Activated CD4-positive, alpha-beta memory T cell treated with anti-CD3 and anti-CD28 coated beads for 36 hours (primary cell): ENCODE measurements at regions not wholly inside any gene's neighbourhood (a gene's known extent, or its start where the extent isn't known, plus 50 kb on each side); places are given as distances from the start of the nearest gene placed in this dataset.

ENCODE experiments used
- CTCF ChIA-PET: fragments of 350-600 bp; sonication (Branson Sonifier 250); formaldehyde crosslinking; loops from one replicate; lab custom pipeline; 2021; ENCODE audit warnings: antibody characterized with exemption, inconsistent platforms; lab: Charles Lee
- POLR2A ChIA-PET: fragments of 350-600 bp; sonication (Branson Sonifier 250); formaldehyde crosslinking; loops from one replicate; lab custom pipeline; 2021; ENCODE audit warnings: antibody characterized with exemption; lab: Charles Lee
- DNase-seq: peaks from one replicate; pipeline ENCODE4 v3.0.0-alpha.2; 2020
- H3K27ac Mint-ChIP-seq: one replicate; pipeline ENCODE4 v1.8.0; 2021; ENCODE audit warnings: mixed read lengths
- H3K27me3 Mint-ChIP-seq: one replicate; pipeline ENCODE4 v1.8.0; 2021; ENCODE audit warnings: mixed read lengths
- H3K36me3 Mint-ChIP-seq: one replicate; pipeline ENCODE4 v1.8.0; 2021; ENCODE audit warnings: mixed read lengths
- H3K4me1 Mint-ChIP-seq: one replicate; pipeline ENCODE4 v1.8.0; 2021; ENCODE audit warnings: low read depth, mixed read lengths
- H3K4me3 Mint-ChIP-seq: one replicate; pipeline ENCODE4 v1.8.0; 2021; ENCODE audit warnings: mild to moderate bottlenecking, mixed read lengths
- H3K9me3 Mint-ChIP-seq: one replicate; pipeline ENCODE4 v1.8.0; 2021; ENCODE audit warnings: mixed read lengths
- intact Hi-C: fragments of 100-400 bp; cut with micrococcal nuclease; formaldehyde crosslinking; loops from one replicate; pipeline ENCODE4 v1.15.1; 2023

DNA sequence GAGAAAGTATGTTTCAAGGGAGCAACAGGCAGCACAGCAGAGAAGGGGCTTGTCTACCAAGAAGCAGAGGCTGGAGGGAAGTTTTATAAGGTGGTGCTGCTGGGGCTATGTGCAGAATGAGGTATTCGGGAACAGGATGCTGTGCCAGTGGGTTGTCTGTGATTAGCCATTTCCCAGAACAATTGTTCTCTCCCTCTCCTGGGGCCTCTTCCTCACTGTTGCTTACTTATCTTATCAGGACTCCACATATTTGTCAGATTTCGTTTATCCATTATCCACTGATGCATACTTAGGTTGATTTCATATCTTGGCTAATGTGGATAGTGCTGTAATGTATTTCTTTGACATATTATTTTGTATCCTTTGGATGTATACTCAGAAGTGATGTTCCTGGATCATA lies 195.1 kb upstream of the RTL1 start:
- peaks cover 13% of the 10 kb centered on the region for H3K27me3 Mint-ChIP-seq
- ChIA-PET CTCF (no interaction called here), POLR2A (no interaction called here)
- intact Hi-C loops: loop anchor here (5.0 kb wide), 1 partner anchor 361 kb away; no protein-coding TSS in a partner anchor
- H3K4me3 Mint-ChIP-seq: no peak overlapping the region
- DNase-seq: no peak
- no peaks in the 10 kb centered on the region for H3K4me1 Mint-ChIP-seq
- no peaks in the 10 kb centered on the region for H3K36me3 Mint-ChIP-seq
- no peak overlapping the region for H3K27ac Mint-ChIP-seq
- H3K9me3 Mint-ChIP-seq: peaks cover 3% of the 10 kb centered on the region

DNA sequence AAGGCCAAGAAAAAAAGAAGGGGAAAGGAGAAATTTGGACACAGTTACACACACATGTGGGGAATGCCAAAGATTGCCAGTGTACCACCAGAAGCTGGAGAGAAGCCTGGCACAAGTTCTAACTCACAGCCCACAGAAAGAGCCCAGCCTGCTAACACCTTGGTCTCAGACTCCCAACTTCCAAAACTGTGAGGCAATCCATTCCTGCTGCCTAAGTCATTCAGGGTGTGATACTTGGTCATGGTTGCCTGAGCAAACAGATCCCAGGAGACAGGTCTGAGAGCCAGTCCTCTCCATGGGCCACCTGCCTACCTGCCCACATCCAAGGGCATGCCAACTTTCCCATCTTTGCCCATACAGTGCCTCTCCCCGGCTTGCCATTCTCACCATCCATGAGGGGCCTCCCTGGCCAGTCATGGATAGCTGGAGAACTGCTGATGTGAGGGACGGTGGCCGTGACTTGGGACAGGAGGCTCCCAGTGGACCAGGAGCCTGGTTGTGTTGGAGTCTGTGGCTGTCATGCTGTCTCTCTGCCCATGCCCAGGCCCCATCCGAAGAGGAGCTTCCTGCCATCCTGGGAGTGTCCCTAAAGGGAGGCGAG lies 198.0 kb upstream of the RTL1 start:
- intact Hi-C loops: no loop called here

DNA sequence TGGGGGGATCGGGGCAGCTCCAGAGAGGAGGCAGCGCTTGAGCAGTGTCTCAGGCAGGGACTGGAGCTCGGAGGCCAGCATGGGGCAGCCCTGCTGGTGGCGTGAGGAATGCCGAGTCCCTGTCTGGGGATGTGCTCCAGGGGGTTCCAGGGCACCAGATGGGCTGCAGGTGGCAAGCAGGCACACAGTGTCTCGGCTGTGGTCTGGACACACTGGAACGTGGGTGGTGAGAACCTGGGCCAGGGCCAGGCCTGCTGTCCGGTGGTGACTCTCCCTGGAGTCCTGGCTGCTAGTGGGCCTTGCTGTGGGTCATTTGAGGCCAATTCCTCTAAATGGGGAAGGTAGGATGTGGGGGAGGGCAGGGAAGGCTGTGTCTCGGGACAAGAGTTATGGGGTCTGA lies 199.4 kb upstream of the RTL1 start:
- ChIA-PET POLR2A (no interaction called here), CTCF (no interaction called here)
- Mint-ChIP-seq H3K36me3 (no peaks in the 10 kb centered on the region), H3K4me1 (no peaks in the 10 kb centered on the region), H3K4me3 (no peak overlapping the region), H3K9me3 (peaks cover 3% of the 10 kb centered on the region), H3K27ac (no peak overlapping the region), H3K27me3 (peaks cover 7% of the 10 kb centered on the region)
- intact Hi-C loops: no loop called here
- no peak for DNase-seq

More for the DNA sequence above, 198.0 kb upstream of the RTL1 start:
- no peak for DNase-seq
- peaks cover 3% of the 10 kb centered on the region for H3K9me3 Mint-ChIP-seq
- ChIA-PET CTCF (no interaction called here), POLR2A (no interaction called here)
- H3K4me3 Mint-ChIP-seq: no peak overlapping the region
- H3K4me1 Mint-ChIP-seq: no peaks in the 10 kb centered on the region
- no peak overlapping the region for H3K27ac Mint-ChIP-seq
- peaks cover 8% of the 10 kb centered on the region for H3K27me3 Mint-ChIP-seq
- no peaks in the 10 kb centered on the region for H3K36me3 Mint-ChIP-seq

DNA sequence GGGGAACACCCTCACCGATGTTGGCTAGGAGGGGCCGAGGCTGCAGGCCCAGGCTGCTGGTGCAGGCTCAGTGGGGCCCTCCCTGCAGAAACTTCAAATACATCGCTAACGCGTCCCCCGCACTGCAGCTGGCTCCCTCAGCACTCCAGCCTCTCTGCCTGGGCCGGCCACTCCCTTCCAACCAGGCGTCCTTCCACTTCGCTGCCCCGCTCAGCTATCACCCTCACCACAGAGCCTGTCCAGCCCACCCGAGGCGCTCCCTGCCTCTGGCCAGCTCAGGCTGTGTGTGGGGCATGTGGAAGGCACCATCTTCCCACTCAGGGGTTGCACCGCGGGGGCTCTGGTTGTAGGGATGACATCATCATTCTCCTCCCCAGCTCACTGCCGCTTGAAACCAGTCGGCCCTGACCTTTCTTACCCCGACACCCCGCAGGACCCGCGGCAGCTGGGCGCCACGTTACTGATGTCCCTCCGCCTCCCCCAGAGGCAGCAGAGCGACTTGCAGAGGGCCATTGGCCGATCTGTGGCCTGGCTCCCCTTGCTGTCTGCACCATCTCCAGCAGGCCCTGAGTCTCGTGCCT lies 199.9 kb upstream of the RTL1 start:
- Mint-ChIP-seq H3K4me3 (no peak overlapping the region), H3K27me3 (peaks cover 7% of the 10 kb centered on the region), H3K36me3 (no peaks in the 10 kb centered on the region), H3K4me1 (no peaks in the 10 kb centered on the region), H3K9me3 (peaks cover 3% of the 10 kb centered on the region), H3K27ac (no peak overlapping the region)
- CTCF ChIA-PET: no interaction called here
- intact Hi-C loops: no loop called here
- DNase-seq: no peak
- POLR2A ChIA-PET: no interaction called here

DNA sequence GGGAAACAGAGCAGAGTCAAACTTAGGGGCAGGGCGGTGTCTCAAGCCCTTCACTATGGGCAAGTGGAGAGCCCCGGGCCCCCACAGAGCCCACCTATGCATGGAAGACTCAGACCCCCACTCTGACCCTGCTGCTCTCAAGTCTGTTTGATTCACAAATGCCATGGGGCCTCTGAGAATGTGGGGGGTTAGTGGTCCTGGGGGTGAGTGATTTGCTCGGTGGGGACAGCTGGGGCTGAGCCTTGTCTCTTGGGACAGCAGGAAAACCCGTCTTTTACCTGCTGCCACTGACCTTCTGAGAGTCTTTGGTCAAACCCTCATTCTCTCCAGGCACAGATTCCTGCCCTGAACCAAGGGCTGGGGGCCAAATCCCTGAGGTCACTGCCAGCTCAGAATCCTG lies 201.0 kb upstream of the RTL1 start:
- CTCF ChIA-PET: no interaction called here

DNA sequence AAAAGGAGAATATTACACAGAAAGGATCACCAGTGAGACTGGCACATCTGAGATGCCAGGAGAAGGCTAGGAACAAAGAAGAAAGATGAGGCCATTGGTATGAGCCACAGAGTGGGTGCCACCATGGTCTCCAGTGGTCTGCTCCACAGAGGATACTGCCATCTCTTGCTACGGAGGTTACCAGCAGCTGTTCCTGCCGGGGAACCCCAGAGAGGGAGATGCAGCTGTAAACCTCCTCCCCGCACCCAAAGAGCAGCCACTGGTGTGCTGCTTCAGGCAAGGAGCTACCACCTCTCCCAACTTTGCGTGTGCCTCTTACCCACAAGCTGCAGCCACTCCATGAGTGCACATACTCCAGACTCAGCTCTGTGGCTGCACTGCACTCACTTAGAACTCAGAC lies 201.5 kb upstream of the RTL1 start:
- intact Hi-C loops: no loop called here
- peaks cover 3% of the 10 kb centered on the region for H3K9me3 Mint-ChIP-seq
- CTCF ChIA-PET: no interaction called here
- no peak for DNase-seq
- no peaks in the 10 kb centered on the region for H3K36me3 Mint-ChIP-seq
- no peaks in the 10 kb centered on the region for H3K4me1 Mint-ChIP-seq
- H3K4me3 Mint-ChIP-seq: no peak overlapping the region
- POLR2A ChIA-PET: no interaction called here
- peaks cover 4% of the 10 kb centered on the region for H3K27me3 Mint-ChIP-seq
- H3K27ac Mint-ChIP-seq: no peak overlapping the region

More for the DNA sequence above, 201.0 kb upstream of the RTL1 start:
- DNase-seq: no peak
- intact Hi-C loops: no loop called here
- H3K9me3 Mint-ChIP-seq: peaks cover 3% of the 10 kb centered on the region
- H3K27me3 Mint-ChIP-seq: peaks cover 4% of the 10 kb centered on the region
- no peak overlapping the region for H3K27ac Mint-ChIP-seq
- H3K36me3 Mint-ChIP-seq: no peaks in the 10 kb centered on the region
- POLR2A ChIA-PET: no interaction called here
- no peaks in the 10 kb centered on the region for H3K4me1 Mint-ChIP-seq
- H3K4me3 Mint-ChIP-seq: no peak overlapping the region

DNA sequence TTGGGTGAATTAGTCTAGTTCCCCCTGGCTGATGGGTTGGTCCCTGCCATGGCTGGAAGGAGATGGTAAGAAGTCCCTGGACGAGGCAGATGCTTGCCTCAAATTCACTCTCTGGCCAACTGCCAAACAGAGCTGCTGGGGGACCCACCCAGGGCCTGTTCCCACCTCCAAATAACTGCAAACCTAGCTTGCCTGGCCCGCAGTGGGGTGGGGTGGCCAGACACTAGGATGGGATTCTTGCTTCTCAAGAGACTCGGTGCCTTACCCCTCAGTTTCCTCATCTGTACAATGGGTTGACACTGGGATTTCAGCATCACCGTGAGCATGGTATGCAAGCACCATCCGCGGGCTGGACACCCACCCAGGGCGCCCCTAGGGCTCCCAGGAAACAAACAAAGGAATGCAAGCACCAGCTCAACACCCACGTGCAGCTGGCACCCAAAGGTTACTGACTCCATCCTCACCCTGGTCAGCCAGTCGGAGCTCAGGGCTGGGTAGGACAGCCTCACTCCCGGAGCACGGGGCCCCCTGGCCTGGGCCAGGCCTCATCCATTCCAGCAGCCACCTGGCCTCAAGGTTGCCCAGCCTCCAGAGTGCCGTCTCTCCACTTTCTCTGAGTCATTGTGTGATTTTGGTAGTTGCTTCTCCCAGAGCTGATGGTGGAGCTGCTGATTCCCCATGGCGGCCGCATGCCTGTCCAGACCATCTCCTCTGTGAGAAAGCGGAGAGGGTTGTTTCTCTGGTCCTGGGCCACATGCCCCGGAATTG lies 205.2 kb upstream of the RTL1 start:
- Mint-ChIP-seq H3K27ac (no peak overlapping the region), H3K4me1 (no peaks in the 10 kb centered on the region), H3K4me3 (no peak overlapping the region), H3K27me3 (peaks cover under 1% of the 10 kb centered on the region), H3K36me3 (no peaks in the 10 kb centered on the region), H3K9me3 (no peaks in the 10 kb centered on the region)
- ChIA-PET POLR2A (no interaction called here), CTCF (no interaction called here)
- intact Hi-C loops: no loop called here
- DNase-seq: no peak

DNA sequence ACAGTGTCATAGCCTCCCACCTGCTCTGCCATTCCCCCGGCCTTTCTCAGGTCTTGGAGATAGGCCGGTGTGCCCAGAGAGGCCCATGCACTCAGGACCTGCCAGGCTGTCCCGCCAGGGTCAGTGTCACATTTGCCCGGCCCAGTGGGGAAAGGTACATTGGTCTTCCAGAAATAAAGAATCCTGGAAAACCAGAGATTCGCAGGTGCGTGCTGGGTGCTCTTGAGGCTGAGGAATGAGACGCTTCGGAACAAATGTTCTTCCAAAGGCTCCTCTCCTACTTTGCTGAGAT lies 205.8 kb upstream of the RTL1 start:
- intact Hi-C loops: no loop called here
- Mint-ChIP-seq H3K36me3 (no peaks in the 10 kb centered on the region), H3K27me3 (no peaks in the 10 kb centered on the region), H3K27ac (no peak overlapping the region), H3K4me3 (no peak overlapping the region), H3K4me1 (no peaks in the 10 kb centered on the region), H3K9me3 (no peaks in the 10 kb centered on the region)
- ChIA-PET CTCF (no interaction called here), POLR2A (no interaction called here)
- DNase-seq: no peak

DNA sequence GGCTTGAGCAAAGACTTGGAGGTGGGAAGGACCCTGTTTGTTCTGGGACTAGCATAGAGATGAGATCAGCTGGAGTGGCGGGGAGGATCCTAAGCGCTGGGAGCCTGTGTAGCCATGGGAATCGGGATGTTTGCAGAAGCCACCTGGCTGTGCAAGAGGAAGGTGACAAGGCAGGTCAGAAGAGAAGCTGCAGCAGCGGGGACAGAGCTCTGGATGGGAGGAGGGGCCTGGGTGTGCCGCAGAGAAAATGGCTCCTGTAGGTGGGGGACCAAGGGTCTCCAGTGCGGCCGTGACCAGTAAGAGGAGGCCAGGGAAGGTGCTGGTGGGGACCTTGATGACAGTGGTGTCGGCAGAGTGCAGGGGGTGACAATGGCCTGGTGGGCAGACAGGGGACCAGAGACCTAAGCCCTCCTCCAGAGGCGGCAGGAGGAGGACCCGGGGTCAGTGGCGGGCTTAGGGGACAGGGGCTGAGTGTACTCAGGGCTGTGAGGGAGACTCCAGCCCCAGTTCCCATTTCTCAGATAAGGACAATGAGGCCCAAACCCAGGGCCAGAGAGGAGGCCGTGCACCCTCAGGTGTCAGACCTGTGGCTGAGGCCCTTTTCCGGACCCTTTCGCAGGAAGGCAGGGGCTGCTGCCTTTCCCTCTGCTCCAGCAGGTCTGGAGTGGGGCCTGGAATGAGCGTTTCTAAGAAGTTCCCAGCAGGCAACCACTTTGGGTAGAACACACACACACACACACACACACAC lies 206.6 kb upstream of the RTL1 start:
- H3K4me1 Mint-ChIP-seq: no peaks in the 10 kb centered on the region
- ChIA-PET CTCF (no interaction called here), POLR2A (no interaction called here)
- H3K4me3 Mint-ChIP-seq: no peak overlapping the region
- no peaks in the 10 kb centered on the region for H3K36me3 Mint-ChIP-seq
- intact Hi-C loops: no loop called here
- H3K9me3 Mint-ChIP-seq: no peaks in the 10 kb centered on the region
- no peaks in the 10 kb centered on the region for H3K27me3 Mint-ChIP-seq
- no peak for DNase-seq
- no peak overlapping the region for H3K27ac Mint-ChIP-seq

DNA sequence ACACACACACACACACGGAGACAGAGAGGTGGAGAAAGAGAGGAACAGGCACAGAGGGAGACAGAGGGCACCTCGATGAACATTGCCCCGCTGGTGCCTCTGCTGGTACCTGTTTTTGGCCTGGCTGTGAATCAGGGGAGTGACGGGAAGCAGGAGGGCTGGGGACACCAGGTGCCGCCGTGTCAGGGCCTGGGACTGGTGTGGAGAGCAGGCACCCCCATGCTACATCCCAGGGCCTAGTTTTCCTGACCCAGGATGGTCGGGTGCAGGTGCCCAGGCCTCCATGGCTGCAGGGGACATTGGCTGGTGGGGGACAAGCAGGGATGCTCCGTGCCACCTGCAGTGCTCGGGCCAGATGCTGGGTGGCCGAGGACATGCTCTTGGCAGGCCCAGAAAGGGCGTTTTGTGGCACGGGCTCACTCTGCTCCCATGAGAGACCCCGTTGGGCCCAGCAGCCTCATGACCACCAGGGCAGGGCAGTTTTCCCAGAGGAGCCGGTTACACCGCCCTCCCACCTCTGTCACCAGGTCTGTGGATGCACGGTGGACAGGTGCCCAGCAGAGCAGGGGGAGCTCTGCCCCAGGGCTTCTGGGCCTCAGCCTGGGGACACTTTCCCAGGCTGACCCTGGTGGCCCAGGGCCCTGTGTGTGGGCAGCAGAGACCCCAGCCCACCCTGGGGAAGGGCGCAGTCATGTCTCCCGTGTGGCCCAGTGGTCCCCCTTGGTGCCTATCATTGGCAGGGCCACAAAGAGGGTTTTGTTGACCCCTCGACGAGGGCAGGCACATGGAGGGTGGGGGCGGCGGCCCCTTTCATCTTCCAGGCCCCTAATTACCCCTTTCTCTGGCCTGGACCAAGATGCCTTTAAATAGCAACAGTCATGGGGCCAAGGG lies 207.5 kb upstream of the RTL1 start:
- Mint-ChIP-seq H3K36me3 (no peaks in the 10 kb centered on the region), H3K27me3 (peaks cover 1% of the 10 kb centered on the region), H3K4me1 (no peaks in the 10 kb centered on the region), H3K9me3 (no peaks in the 10 kb centered on the region), H3K4me3 (no peak overlapping the region), H3K27ac (no peak overlapping the region)
- POLR2A ChIA-PET: no interaction called here
- DNase-seq: no peak
- CTCF ChIA-PET: no interaction called here
- intact Hi-C loops: no loop called here

DNA sequence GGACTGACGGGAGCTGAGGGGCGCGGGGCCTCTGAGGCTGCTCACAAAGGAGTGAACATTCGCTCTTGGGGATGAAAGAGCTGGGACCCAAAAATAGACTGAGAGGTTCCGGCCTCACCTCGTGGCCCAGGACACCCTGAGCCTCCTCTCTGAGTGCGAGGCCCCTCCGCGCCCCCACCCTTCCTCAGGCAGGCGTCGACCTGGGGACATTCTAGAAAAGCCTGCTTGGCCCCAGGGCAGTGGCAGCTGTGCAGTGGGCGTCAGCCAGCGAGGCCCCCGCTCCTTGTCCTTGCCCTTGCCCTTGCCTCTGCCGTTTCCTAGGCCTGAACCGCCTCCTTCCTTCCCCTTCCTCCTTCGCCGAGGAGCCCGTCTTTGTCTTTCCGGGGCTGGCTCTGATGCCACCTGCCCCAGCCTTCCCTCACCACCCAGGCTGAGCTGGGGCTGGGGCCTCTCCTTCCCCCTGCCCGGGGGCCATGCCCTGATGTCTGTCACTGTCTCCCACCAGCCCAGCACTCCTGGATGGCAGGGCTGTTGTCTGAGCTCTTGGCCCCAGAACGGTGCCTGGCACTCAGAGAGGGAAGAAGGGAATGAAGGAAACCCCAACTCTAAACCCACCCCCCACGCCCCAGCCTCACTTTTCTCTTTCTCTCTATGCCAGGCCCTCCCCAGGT lies 208.2 kb upstream of the RTL1 start:
- ChIA-PET CTCF (no interaction called here), POLR2A (no interaction called here)
- Mint-ChIP-seq H3K9me3 (no peaks in the 10 kb centered on the region), H3K27me3 (peaks cover 1% of the 10 kb centered on the region), H3K4me3 (no peak overlapping the region), H3K27ac (no peak overlapping the region), H3K4me1 (no peaks in the 10 kb centered on the region), H3K36me3 (no peaks in the 10 kb centered on the region)
- intact Hi-C loops: no loop called here
- DNase-seq: no peak
